ENCODE measurements at regions not wholly inside any gene's neighbourhood (a gene's known extent, or its start where the extent isn't known, plus 50 kb on each side); places are given as distances from the start of the nearest gene placed in this dataset.

DNA sequence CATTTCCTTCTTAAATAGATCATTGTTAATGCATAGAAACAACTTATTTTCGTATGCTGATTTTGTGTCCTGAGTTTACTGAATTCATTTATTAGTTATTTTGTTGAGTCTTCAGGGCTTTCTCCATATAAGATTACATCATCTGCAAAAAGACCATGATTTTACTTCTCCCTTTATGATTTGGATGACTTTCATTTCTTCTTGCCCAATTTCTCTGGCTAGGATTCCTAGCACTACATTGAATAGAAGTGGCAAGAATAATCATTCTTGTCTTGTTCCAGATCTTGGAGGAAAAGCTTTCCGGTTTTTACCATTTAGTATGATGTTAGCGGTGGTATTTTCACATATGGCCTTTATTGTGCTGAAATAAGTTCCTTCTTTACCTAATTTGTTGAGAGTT, 303.0 kb upstream of the RTL1 start:
- TF ChIP-seq, protein P1, sequence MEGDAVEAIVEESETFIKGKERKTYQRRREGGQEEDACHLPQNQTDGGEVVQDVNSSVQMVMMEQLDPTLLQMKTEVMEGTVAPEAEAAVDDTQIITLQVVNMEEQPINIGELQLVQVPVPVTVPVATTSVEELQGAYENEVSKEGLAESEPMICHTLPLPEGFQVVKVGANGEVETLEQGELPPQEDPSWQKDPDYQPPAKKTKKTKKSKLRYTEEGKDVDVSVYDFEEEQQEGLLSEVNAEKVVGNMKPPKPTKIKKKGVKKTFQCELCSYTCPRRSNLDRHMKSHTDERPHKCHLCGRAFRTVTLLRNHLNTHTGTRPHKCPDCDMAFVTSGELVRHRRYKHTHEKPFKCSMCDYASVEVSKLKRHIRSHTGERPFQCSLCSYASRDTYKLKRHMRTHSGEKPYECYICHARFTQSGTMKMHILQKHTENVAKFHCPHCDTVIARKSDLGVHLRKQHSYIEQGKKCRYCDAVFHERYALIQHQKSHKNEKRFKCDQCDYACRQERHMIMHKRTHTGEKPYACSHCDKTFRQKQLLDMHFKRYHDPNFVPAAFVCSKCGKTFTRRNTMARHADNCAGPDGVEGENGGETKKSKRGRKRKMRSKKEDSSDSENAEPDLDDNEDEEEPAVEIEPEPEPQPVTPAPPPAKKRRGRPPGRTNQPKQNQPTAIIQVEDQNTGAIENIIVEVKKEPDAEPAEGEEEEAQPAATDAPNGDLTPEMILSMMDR (IDR thresholded peaks at IDR 0.05; ENCODE audit: low read depth, low read length): no peak
- H3K4me3 ChIP-seq (ENCODE audit: low read depth, low read length): no peak overlapping the region

DNA sequence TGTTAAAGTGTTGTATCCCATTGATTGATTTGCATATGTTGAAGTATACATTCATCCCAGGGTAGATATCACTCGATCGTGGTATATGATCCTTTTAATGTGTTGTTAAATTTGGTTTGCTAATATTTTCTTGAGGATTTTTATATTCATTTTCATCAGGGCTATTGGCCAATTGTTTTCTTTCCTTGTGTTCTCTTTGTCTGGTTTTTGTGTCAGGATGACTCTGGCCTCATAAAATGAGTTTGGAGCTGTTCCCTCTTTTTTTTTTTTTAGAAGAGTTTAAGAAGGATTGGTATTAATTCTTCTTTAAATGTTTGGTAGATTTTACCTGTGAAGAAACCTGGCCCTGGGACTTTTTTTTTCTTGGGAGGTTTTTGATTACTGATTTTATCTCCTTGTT, 303.5 kb upstream of the RTL1 start:
- no peak overlapping the region for H3K4me3 ChIP-seq (ENCODE audit: low read depth, low read length)
- TF ChIP-seq, protein P1 (IDR thresholded peaks at IDR 0.05; ENCODE audit: low read depth, low read length): no peak

DNA sequence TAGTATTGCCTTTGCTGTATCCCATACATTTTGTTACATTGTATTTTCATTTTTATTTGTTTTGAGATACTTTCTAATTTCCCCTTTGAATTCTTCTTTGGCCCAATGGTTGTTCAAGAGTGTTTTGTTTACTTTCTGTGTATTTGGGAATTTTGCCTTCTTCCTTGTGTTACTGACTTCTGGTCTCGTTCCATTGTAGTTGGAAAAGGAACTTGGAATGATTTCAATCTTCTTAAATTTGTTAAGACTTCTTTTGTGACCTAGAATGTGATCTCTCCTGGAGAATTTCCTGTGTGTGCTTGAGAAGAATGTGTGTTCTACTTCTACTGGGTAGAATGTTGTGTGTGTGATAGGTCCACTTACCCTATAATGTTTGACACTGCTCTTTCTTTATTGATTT, 304.4 kb upstream of the RTL1 start:
- TF ChIP-seq, protein P1 (IDR thresholded peaks at IDR 0.05; ENCODE audit: low read depth, low read length): no peak

DNA sequence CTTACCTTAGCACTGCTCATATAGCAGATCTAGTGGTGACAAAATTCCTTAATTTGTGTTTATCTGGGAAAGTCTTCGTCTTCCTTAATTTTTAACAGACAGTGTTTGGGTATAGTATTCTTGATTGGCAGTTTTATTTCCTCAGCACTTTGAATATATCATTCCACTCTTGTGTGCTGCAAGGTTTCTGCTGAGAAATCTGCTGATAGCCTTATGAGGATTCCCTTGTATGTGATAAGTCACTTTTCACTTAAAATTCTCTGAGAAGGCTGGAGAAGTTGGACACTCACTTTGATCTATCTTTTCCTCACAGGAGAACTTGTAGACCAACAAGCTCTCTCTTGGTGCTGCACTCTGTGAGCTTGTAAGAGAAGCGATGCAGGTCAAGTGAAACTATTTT, 306.1 kb upstream of the RTL1 start:
- TF ChIP-seq, protein P1 (IDR thresholded peaks at IDR 0.05; ENCODE audit: low read depth, low read length): no peak
- no peak overlapping the region for H3K4me3 ChIP-seq (ENCODE audit: low read depth, low read length)

More for the DNA sequence above, 304.4 kb upstream of the RTL1 start:
- no peak overlapping the region for H3K4me3 ChIP-seq (ENCODE audit: low read depth, low read length)

DNA sequence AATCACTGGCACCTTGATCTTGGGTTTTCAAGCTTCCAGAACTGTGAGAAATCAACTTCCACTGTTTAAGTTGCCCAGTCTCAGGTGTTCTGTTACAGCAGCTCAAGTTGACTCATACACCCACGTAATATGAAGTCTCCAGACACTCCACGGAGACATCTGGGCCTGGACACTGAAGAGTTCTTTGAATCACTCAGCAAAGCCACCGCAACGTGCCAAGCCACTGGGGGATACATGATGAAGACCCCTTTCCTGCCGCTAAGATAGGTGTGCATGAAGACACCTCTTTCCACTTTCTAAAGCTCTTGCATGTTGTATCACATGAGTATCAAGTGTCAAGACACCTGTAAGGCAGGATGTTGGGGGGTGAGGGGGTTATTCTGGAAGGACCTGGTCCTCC, 311.7 kb upstream of the RTL1 start:
- no peak overlapping the region for H3K4me3 ChIP-seq (ENCODE audit: low read depth, low read length)
- TF ChIP-seq, protein P1 (IDR thresholded peaks at IDR 0.05; ENCODE audit: low read depth, low read length): no peak

DNA sequence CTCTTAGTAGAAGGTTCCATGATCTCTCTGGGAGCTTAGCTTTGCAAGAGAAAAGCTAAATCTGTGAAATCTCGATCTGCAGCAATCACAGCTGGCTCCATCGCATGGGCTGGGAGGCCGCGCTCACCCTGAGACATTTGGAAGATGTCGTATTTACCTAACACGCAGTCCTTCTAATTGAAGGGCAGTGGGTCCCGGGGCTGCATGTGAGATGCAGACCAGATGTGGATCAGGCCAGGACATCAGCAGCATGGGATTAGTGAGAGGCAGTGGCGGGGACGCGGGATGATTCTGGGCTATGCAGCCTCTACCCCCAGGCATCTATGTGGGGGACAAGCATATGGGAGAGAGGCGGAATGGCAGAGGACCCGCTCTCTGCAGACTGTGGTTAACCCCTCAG, 312.4 kb upstream of the RTL1 start:
- TF ChIP-seq, protein P1 (IDR thresholded peaks at IDR 0.05; ENCODE audit: low read depth, low read length): no peak
- no peak overlapping the region for H3K4me3 ChIP-seq (ENCODE audit: low read depth, low read length)

DNA sequence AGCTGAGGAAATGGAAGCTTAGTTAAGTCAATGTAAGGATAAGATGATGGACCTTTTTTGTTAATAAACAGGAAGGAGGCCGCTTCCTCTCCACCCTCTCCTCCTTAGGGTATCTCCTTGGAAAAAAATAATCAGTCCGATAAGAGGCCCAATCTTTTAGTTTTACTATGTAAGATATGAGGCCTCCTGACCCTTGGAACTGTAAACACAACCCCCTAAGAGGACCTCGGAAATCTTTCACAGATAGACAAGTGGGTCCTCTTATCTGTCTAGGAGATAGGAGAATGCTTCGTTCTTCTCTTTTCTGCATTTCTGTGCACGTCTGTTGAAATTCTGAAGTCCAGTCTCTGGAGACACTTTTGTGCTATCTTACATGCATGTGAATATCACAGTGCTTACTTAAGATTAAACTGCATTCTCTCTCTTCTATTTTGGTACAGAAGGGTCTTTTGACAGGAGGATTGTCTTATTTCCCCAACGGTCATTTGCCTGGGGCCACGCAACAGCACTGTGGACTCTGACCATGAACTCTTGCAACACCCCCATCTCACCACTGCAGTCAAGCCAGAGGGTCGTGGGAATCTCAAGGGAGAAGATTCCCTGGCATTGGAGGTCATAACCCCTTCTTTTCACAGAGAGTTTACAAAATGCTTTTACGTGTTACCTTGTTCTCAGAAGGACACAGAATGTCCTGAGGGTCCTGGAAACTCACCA, 313.0 kb upstream of the RTL1 start:
- H3K4me3 ChIP-seq (ENCODE audit: low read depth, low read length): no peak overlapping the region
- TF ChIP-seq, protein P1 (IDR thresholded peaks at IDR 0.05; ENCODE audit: low read depth, low read length): no peak
